ENCODE measurements at regions not wholly inside any gene's neighbourhood (a gene's known extent, or its start where the extent isn't known, plus 50 kb on each side); places are given as distances from the start of the nearest gene placed in this dataset.
"Not testable (repeated sequence)": the region's sequence is repeated elsewhere in the genome, so short reads cannot be mapped to it uniquely, and the experiment has no call there.

GRCh38 chrX:131831185-131831520 lies 191.9 kb upstream of the STK26 start:
- DNase-seq = no peak

- no peak for DNase-seq
Observed at GRCh38 chrX:131836161-131836560, 186.9 kb upstream of the STK26 start.

GRCh38 chrX:131837325-131837724 lies 185.8 kb upstream of the STK26 start:
- no peak for DNase-seq

GRCh38 chrX:131840799-131841495 lies 182.2 kb upstream of the STK26 start:
- no peak for DNase-seq

GRCh38 chrX:131841496-131842437 lies 181.3 kb upstream of the STK26 start:
- peak; percentile 22 for DNase-seq

GRCh38 chrX:131843987-131844386 lies 179.1 kb upstream of the STK26 start:
- no peak for DNase-seq

GRCh38 chrX:131845201-131845600 lies 177.9 kb upstream of the STK26 start:
- no peak for DNase-seq

GRCh38 chrX:131845771-131846170 lies 177.3 kb upstream of the STK26 start:
- no peak for DNase-seq

GRCh38 chrX:131850964-131851363 lies 172.1 kb upstream of the STK26 start:
- DNase-seq = not testable (repeated sequence)

GRCh38 chrX:131853440-131853839 lies 169.7 kb upstream of the STK26 start:
- DNase-seq = no peak

GRCh38 chrX:131854581-131854980 lies 168.5 kb upstream of the STK26 start:
- DNase-seq = no peak

GRCh38 chrX:131861088-131861787 lies 161.9 kb upstream of the STK26 start:
- DNase-seq = no peak

GRCh38 chrX:131862321-131862720 lies 160.8 kb upstream of the STK26 start:
- DNase-seq = no peak

- DNase-seq = no peak
Observed at GRCh38 chrX:131869182-131869581, 153.9 kb upstream of the STK26 start.

- DNase-seq = no peak
Observed at GRCh38 chrX:131874300-131874699, 148.8 kb upstream of the STK26 start.

GRCh38 chrX:131875827-131876226 lies 147.3 kb upstream of the STK26 start:
- not testable (repeated sequence) for DNase-seq

- no peak for DNase-seq
Observed at GRCh38 chrX:131881194-131881593, 141.9 kb upstream of the STK26 start.

- DNase-seq = not testable (repeated sequence)
Observed at GRCh38 chrX:131885042-131885441, 138.1 kb upstream of the STK26 start.

GRCh38 chrX:131893857-131894256 lies 129.2 kb upstream of the STK26 start:
- DNase-seq = not testable (repeated sequence)

- no peak for DNase-seq
Observed at GRCh38 chrX:131894995-131895394, 128.1 kb upstream of the STK26 start.

GRCh38 chrX:131895807-131896206 lies 127.3 kb upstream of the STK26 start:
- no peak for DNase-seq

GRCh38 chrX:131901546-131901945 lies 121.6 kb upstream of the STK26 start:
- no peak for DNase-seq

GRCh38 chrX:131907488-131908314 lies 115.4 kb upstream of the STK26 start:
- no peak for DNase-seq
